ENCODE measurements at regions not wholly inside any gene's neighbourhood (a gene's known extent, or its start where the extent isn't known, plus 50 kb on each side); places are given as distances from the start of the nearest gene placed in this dataset.

GRCh38 chr6:150730801-150731457 is 131.2 kb downstream of the PLEKHG1 start:
- no peak overlapping the region for H3K9ac ChIP-seq (ENCODE audit: low read depth in 1 of 3, low read length in 3 of 3)
- no peaks in the 10 kb centered on the region for H3K9me3 ChIP-seq (ENCODE audit: control insufficient read depth in 3 of 3, low read length in 3 of 3)
- H3K36me3 ChIP-seq (ENCODE audit: control insufficient read depth in 3 of 3, insufficient read depth in 3 of 3, low read length in 3 of 3): peaks cover 0 to 2% (median 0%) of the 10 kb centered on the region in 3 donors
- H3K27me3 ChIP-seq (ENCODE audit: control insufficient read depth in 3 of 3, insufficient read depth in 3 of 3, low read length in 3 of 3): no peaks in the 10 kb centered on the region
- H3K4me1 ChIP-seq (ENCODE audit: control insufficient read depth in 3 of 3, insufficient read depth in 3 of 3, low read length in 3 of 3): no peaks in the 10 kb centered on the region
- H3K4me3 ChIP-seq (ENCODE audit: low read length in 3 of 3): no peak overlapping the region
- H3K27ac ChIP-seq (ENCODE audit: low read depth, low read length): no peak overlapping the region

- peaks cover 0 to 2% (median 0%) of the 10 kb centered on the region in 3 donors for H3K36me3 ChIP-seq (ENCODE audit: control insufficient read depth in 3 of 3, insufficient read depth in 3 of 3, low read length in 3 of 3)
- no peak overlapping the region for H3K9ac ChIP-seq (ENCODE audit: low read depth in 1 of 3, low read length in 3 of 3)
- no peak overlapping the region for H3K27ac ChIP-seq (ENCODE audit: low read depth, low read length)
- H3K4me1 ChIP-seq (ENCODE audit: control insufficient read depth in 3 of 3, insufficient read depth in 3 of 3, low read length in 3 of 3): no peaks in the 10 kb centered on the region
- H3K27me3 ChIP-seq (ENCODE audit: control insufficient read depth in 3 of 3, insufficient read depth in 3 of 3, low read length in 3 of 3): no peaks in the 10 kb centered on the region
- H3K9me3 ChIP-seq (ENCODE audit: control insufficient read depth in 3 of 3, low read length in 3 of 3): no peaks in the 10 kb centered on the region
- no peak overlapping the region for H3K4me3 ChIP-seq (ENCODE audit: low read length in 3 of 3)
Observed at GRCh38 chr6:150732765-150733539, 132.6 kb upstream of the MTHFD1L start.

- Histone ChIP-seq H3K36me3 (ENCODE audit: control insufficient read depth in 3 of 3, insufficient read depth in 3 of 3, low read length in 3 of 3) (peaks cover 0 to 2% (median 0%) of the 10 kb centered on the region in 3 donors), H3K9ac (ENCODE audit: low read depth in 1 of 3, low read length in 3 of 3) (no peak overlapping the region), H3K27me3 (ENCODE audit: control insufficient read depth in 3 of 3, insufficient read depth in 3 of 3, low read length in 3 of 3) (no peaks in the 10 kb centered on the region), H3K4me3 (ENCODE audit: low read length in 3 of 3) (no peak overlapping the region), H3K9me3 (ENCODE audit: control insufficient read depth in 3 of 3, low read length in 3 of 3) (no peaks in the 10 kb centered on the region), H3K27ac (ENCODE audit: low read depth, low read length) (no peak overlapping the region), H3K4me1 (ENCODE audit: control insufficient read depth in 3 of 3, insufficient read depth in 3 of 3, low read length in 3 of 3) (no peaks in the 10 kb centered on the region)
Observed at GRCh38 chr6:150733726-150734125, 131.8 kb upstream of the MTHFD1L start.

- peaks cover 0 to 2% (median 0%) of the 10 kb centered on the region in 3 donors for H3K36me3 ChIP-seq (ENCODE audit: control insufficient read depth in 3 of 3, insufficient read depth in 3 of 3, low read length in 3 of 3)
- H3K27me3 ChIP-seq (ENCODE audit: control insufficient read depth in 3 of 3, insufficient read depth in 3 of 3, low read length in 3 of 3): no peaks in the 10 kb centered on the region
- H3K9me3 ChIP-seq (ENCODE audit: control insufficient read depth in 3 of 3, low read length in 3 of 3): no peaks in the 10 kb centered on the region
- no peak overlapping the region for H3K9ac ChIP-seq (ENCODE audit: low read depth in 1 of 3, low read length in 3 of 3)
- H3K27ac ChIP-seq (ENCODE audit: low read depth, low read length): no peak overlapping the region
- no peaks in the 10 kb centered on the region for H3K4me1 ChIP-seq (ENCODE audit: control insufficient read depth in 3 of 3, insufficient read depth in 3 of 3, low read length in 3 of 3)
- no peak overlapping the region for H3K4me3 ChIP-seq (ENCODE audit: low read length in 3 of 3)
Observed at GRCh38 chr6:150734235-150734634, 131.3 kb upstream of the MTHFD1L start.

GRCh38 chr6:150735341-150735851 is 130.1 kb upstream of the MTHFD1L start:
- peaks cover 0 to 2% (median 0%) of the 10 kb centered on the region in 3 donors for H3K36me3 ChIP-seq (ENCODE audit: control insufficient read depth in 3 of 3, insufficient read depth in 3 of 3, low read length in 3 of 3)
- H3K27ac ChIP-seq (ENCODE audit: low read depth, low read length): no peak overlapping the region
- H3K4me3 ChIP-seq (ENCODE audit: low read length in 3 of 3): no peak overlapping the region
- no peak overlapping the region for H3K9ac ChIP-seq (ENCODE audit: low read depth in 1 of 3, low read length in 3 of 3)
- H3K27me3 ChIP-seq (ENCODE audit: control insufficient read depth in 3 of 3, insufficient read depth in 3 of 3, low read length in 3 of 3): no peaks in the 10 kb centered on the region
- H3K9me3 ChIP-seq (ENCODE audit: control insufficient read depth in 3 of 3, low read length in 3 of 3): no peaks in the 10 kb centered on the region
- no peaks in the 10 kb centered on the region for H3K4me1 ChIP-seq (ENCODE audit: control insufficient read depth in 3 of 3, insufficient read depth in 3 of 3, low read length in 3 of 3)

- H3K4me1 ChIP-seq (ENCODE audit: control insufficient read depth in 3 of 3, insufficient read depth in 3 of 3, low read length in 3 of 3): no peaks in the 10 kb centered on the region
- no peak overlapping the region for H3K4me3 ChIP-seq (ENCODE audit: low read length in 3 of 3)
- H3K27ac ChIP-seq (ENCODE audit: low read depth, low read length): no peak overlapping the region
- H3K36me3 ChIP-seq (ENCODE audit: control insufficient read depth in 3 of 3, insufficient read depth in 3 of 3, low read length in 3 of 3): peaks cover 0 to 2% (median 0%) of the 10 kb centered on the region in 3 donors
- no peaks in the 10 kb centered on the region for H3K27me3 ChIP-seq (ENCODE audit: control insufficient read depth in 3 of 3, insufficient read depth in 3 of 3, low read length in 3 of 3)
- no peak overlapping the region for H3K9ac ChIP-seq (ENCODE audit: low read depth in 1 of 3, low read length in 3 of 3)
- no peaks in the 10 kb centered on the region for H3K9me3 ChIP-seq (ENCODE audit: control insufficient read depth in 3 of 3, low read length in 3 of 3)
Observed at GRCh38 chr6:150738092-150738629, 127.3 kb upstream of the MTHFD1L start.

GRCh38 chr6:150739711-150740349 is 125.7 kb upstream of the MTHFD1L start:
- no peak overlapping the region for H3K27ac ChIP-seq (ENCODE audit: low read depth, low read length)
- no peaks in the 10 kb centered on the region for H3K9me3 ChIP-seq (ENCODE audit: control insufficient read depth in 3 of 3, low read length in 3 of 3)
- H3K4me1 ChIP-seq (ENCODE audit: control insufficient read depth in 3 of 3, insufficient read depth in 3 of 3, low read length in 3 of 3): no peaks in the 10 kb centered on the region
- H3K9ac ChIP-seq (ENCODE audit: low read depth in 1 of 3, low read length in 3 of 3): no peak overlapping the region
- H3K4me3 ChIP-seq (ENCODE audit: low read length in 3 of 3): no peak overlapping the region
- no peaks in the 10 kb centered on the region for H3K27me3 ChIP-seq (ENCODE audit: control insufficient read depth in 3 of 3, insufficient read depth in 3 of 3, low read length in 3 of 3)
- H3K36me3 ChIP-seq (ENCODE audit: control insufficient read depth in 3 of 3, insufficient read depth in 3 of 3, low read length in 3 of 3): no peaks in the 10 kb centered on the region

GRCh38 chr6:150740453-150740852 is 125.0 kb upstream of the MTHFD1L start:
- no peak overlapping the region for H3K4me3 ChIP-seq (ENCODE audit: low read length in 3 of 3)

GRCh38 chr6:150741633-150742200 is 123.8 kb upstream of the MTHFD1L start:
- Histone ChIP-seq H3K27me3 (ENCODE audit: control insufficient read depth in 3 of 3, insufficient read depth in 3 of 3, low read length in 3 of 3) (no peaks in the 10 kb centered on the region), H3K4me1 (ENCODE audit: control insufficient read depth in 3 of 3, insufficient read depth in 3 of 3, low read length in 3 of 3) (no peaks in the 10 kb centered on the region), H3K36me3 (ENCODE audit: control insufficient read depth in 3 of 3, insufficient read depth in 3 of 3, low read length in 3 of 3) (no peaks in the 10 kb centered on the region), H3K4me3 (ENCODE audit: low read length in 3 of 3) (no peak overlapping the region), H3K9ac (ENCODE audit: low read depth in 1 of 3, low read length in 3 of 3) (no peak overlapping the region), H3K9me3 (ENCODE audit: control insufficient read depth in 3 of 3, low read length in 3 of 3) (no peaks in the 10 kb centered on the region), H3K27ac (ENCODE audit: low read depth, low read length) (no peak overlapping the region)

More at GRCh38 chr6:150740453-150740852, 125.0 kb upstream of the MTHFD1L start:
- no peaks in the 10 kb centered on the region for H3K36me3 ChIP-seq (ENCODE audit: control insufficient read depth in 3 of 3, insufficient read depth in 3 of 3, low read length in 3 of 3)
- no peaks in the 10 kb centered on the region for H3K27me3 ChIP-seq (ENCODE audit: control insufficient read depth in 3 of 3, insufficient read depth in 3 of 3, low read length in 3 of 3)
- H3K9me3 ChIP-seq (ENCODE audit: control insufficient read depth in 3 of 3, low read length in 3 of 3): no peaks in the 10 kb centered on the region
- H3K4me1 ChIP-seq (ENCODE audit: control insufficient read depth in 3 of 3, insufficient read depth in 3 of 3, low read length in 3 of 3): no peaks in the 10 kb centered on the region
- no peak overlapping the region for H3K27ac ChIP-seq (ENCODE audit: low read depth, low read length)
- H3K9ac ChIP-seq (ENCODE audit: low read depth in 1 of 3, low read length in 3 of 3): no peak overlapping the region
